Sigmoid colon (tissue), 6 donors: ENCODE measurements at regions not wholly inside any gene's neighbourhood (a gene's known extent, or its start where the extent isn't known, plus 50 kb on each side); places are given as distances from the start of the nearest gene placed in this dataset.

Source experiments
- DNase-seq: peaks from one replicate; pipeline ENCODE4 v3.0.0-alpha.2; 2019
- H3K27ac ChIP-seq, 4 donors: fragments of 200-600 bp; sonication (generic); one replicate each; pipeline ENCODE4 v1.5.1; 2016 to 2019; ENCODE audit warnings: mild to moderate bottlenecking in 1 of 4
- H3K27me3 ChIP-seq, 3 donors: fragments of 200-600 bp; sonication (generic); one replicate each; pipeline ENCODE4 v1.5.1; 2019; ENCODE audit warnings: mild to moderate bottlenecking in 1 of 3
- H3K36me3 ChIP-seq, 4 donors: fragments of 200-600 bp; sonication (generic); one replicate each; pipeline ENCODE4 v1.5.1; 2016 to 2019
- H3K4me1 ChIP-seq, 4 donors: fragments of 200-600 bp; sonication (generic); one replicate each; pipeline ENCODE4 v1.5.1; 2017 to 2019
- H3K4me3 ChIP-seq, 4 donors: fragments of 200-600 bp; sonication (generic); one replicate each; pipeline ENCODE4 v1.5.1; 2017 to 2019; ENCODE audit warnings: mild to moderate bottlenecking in 2 of 4, moderate library complexity in 1 of 4
- H3K9me3 ChIP-seq, 4 donors: fragments of 200-600 bp in 3 of 4; sonication (generic) in 3 of 4; one replicate each; pipeline versions ENCODE4 v1.5.1 to v1.6.1; 2013 to 2019
- EP300 ChIP-seq, 4 donors: sonication (generic); formaldehyde crosslinking; IDR thresholded peaks; one replicate each; pipeline ENCODE4 v1.6.1; 2017; ENCODE audit warnings: antibody characterized with exemption in 4 of 4
- POLR2A ChIP-seq, 2 donors: fragments of 450-650 bp; IDR thresholded peaks; one replicate each; pipeline ENCODE4 v1.6.1; 2016; ENCODE audit warnings: antibody characterized with exemption in 2 of 2, mild to moderate bottlenecking in 2 of 2, moderate library complexity in 2 of 2
- POLR2AphosphoS5 ChIP-seq, 4 donors: sonication (generic); formaldehyde crosslinking; IDR thresholded peaks; one replicate each; pipeline ENCODE4 v1.6.1; 2017; ENCODE audit warnings: antibody characterized with exemption in 4 of 4
- whole genome bisulfite sequencing, 2 donors: extraction: QIAGEN DNeasy Blood & Tissue Kit; methylation state at CpG; one replicate each; pipeline ENCODE4 v1.1.7; 2013; 5-methylcytosine and 5-hydroxymethylcytosine counted together
- intact Hi-C: fragments of 100-400 bp; cut with DNase I; formaldehyde crosslinking; loops from one replicate; pipeline ENCODE4 v1.15.1; 2023
- TF ChIP-seq, protein P1 (sequence below), 4 experiments: fragments of 450-650 bp in 3 of 4; fragments of 200-600 bp in 1 of 4; IDR thresholded peaks; one replicate each; pipeline ENCODE4 v1.5.1; 2016 to 2019; ENCODE audit warnings: antibody characterized with exemption in 4 of 4, mild to moderate bottlenecking in 3 of 4, moderate library complexity in 2 of 4
- donor health status: healthy with polysubstance abuse.
- donor health status: healthy.

DNA sequence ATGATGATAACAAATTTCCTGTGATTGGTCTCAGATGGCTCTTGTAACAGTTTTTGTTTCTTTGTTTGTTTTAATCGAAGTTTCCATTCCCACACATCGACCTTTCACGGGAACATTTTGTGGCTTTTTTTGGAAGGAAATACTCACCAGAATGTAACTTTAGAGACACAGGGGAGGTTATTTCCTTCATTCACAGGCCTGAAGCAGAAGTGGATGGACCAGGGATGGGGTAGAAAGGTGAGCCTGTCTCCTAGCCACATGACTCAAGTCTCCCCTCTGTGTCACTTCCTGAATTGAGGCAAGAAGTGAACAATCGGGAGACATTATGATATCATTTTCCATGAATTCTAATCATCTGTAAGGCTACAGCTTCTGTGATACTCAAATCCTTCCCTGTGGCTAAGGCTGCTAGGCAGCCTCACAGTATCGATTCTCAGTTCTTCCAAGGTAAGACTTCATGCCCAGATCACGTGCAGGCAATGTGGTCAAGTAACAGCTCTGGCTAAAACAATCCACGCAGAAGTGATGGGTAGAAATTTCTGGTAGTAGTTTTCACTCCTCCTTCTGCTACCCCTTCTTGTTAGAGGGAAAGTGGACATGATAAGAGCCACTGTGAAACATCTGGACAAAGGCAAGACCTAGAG lies 203.9 kb upstream of the NEBL start:
- Histone ChIP-seq H3K4me3 (no peak overlapping the region), H3K4me1 (no peaks in the 10 kb centered on the region), H3K9me3 (peaks cover 0 to 2% (median 0%) of the 10 kb centered on the region in 4 donors), H3K27me3 (no peaks in the 10 kb centered on the region), H3K36me3 (no peaks in the 10 kb centered on the region), H3K27ac (no peak overlapping the region)
- DNase-seq: no peak
- no peak for TF ChIP-seq POLR2A (IDR thresholded peaks at IDR 0.05)
- TF ChIP-seq EP300 (IDR thresholded peaks at IDR 0.05): no peak
- TF ChIP-seq POLR2AphosphoS5 (IDR thresholded peaks at IDR 0.05): no peak
- TF ChIP-seq, protein P1, sequence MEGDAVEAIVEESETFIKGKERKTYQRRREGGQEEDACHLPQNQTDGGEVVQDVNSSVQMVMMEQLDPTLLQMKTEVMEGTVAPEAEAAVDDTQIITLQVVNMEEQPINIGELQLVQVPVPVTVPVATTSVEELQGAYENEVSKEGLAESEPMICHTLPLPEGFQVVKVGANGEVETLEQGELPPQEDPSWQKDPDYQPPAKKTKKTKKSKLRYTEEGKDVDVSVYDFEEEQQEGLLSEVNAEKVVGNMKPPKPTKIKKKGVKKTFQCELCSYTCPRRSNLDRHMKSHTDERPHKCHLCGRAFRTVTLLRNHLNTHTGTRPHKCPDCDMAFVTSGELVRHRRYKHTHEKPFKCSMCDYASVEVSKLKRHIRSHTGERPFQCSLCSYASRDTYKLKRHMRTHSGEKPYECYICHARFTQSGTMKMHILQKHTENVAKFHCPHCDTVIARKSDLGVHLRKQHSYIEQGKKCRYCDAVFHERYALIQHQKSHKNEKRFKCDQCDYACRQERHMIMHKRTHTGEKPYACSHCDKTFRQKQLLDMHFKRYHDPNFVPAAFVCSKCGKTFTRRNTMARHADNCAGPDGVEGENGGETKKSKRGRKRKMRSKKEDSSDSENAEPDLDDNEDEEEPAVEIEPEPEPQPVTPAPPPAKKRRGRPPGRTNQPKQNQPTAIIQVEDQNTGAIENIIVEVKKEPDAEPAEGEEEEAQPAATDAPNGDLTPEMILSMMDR (IDR thresholded peaks at IDR 0.05): no peak
- 61 to 67% methylated on average over 7 of the region's 7 CpGs for WGBS, 2 donors
- intact Hi-C loops: no loop called here

DNA sequence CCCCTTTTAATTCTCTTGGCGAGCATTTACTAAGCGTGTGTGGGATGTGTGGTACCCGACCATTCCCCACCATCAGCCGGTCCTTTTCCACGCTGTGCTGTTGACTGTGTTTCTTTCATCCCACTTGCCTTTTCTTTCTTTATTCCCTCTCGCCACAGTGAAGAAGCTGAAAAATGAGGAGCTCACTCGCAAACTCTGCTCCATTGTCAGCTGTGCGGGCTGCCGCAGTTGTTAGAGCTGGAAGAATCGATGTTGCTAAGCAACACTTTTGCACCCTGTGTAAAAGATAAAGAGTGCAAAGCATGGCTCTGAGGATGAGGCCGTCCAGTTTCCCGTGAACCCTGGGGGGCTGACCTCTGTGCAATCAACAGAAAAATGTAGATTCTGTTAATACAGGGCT lies 203.1 kb upstream of the NEBL start:
- intact Hi-C loops: no loop called here
- Histone ChIP-seq H3K9me3 (peaks cover 0 to 2% (median 0%) of the 10 kb centered on the region in 4 donors), H3K4me3 (no peak overlapping the region), H3K36me3 (no peaks in the 10 kb centered on the region), H3K27ac (no peak overlapping the region), H3K27me3 (no peaks in the 10 kb centered on the region), H3K4me1 (no peaks in the 10 kb centered on the region)
- DNase-seq: no peak
- 86 to 94% methylated on average over 12 of the region's 12 CpGs for WGBS, 2 donors
- TF ChIP-seq POLR2AphosphoS5 (IDR thresholded peaks at IDR 0.05) (no peak), EP300 (IDR thresholded peaks at IDR 0.05) (no peak), POLR2A (IDR thresholded peaks at IDR 0.05) (no peak)
- TF ChIP-seq, protein P1 (IDR thresholded peaks at IDR 0.05): no peak

DNA sequence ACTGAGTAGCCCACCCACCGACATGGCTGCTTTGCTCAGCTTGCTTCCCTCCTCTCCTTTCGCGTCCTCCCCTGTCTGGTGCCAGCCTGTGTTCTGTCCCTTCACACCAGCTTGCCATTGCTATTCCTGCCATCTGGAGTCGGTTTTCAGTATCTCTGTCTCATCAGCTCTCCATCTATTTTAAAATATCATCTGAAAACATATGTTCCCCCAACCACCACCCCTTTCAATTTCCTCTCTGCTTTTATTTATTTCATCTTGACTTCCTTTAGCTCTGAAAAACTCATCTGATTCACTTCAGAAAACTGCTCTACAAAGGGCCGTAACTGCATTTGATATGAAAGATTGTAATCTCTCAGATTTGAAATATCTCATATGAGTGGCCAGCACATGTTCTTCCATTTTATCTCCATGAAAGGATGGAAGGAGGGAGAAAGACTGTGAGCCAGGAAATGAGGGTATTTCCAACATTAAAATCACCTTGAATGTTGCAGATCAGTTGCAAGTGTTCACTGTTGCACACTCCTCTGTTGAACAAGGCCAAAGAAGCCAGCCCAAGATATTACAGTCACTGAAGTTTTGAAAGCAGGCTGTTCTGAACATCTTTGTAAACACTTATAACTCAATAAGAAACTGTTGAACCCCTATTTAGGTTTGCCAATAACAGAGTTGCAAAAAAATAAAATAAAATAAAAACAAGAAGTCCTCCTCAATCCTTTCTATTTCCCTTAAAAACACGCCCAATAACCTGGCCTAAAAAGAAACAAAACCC lies 202.4 kb upstream of the NEBL start:
- Histone ChIP-seq H3K27ac (no peak overlapping the region), H3K27me3 (no peaks in the 10 kb centered on the region), H3K4me3 (no peak overlapping the region), H3K4me1 (no peaks in the 10 kb centered on the region), H3K9me3 (no peaks in the 10 kb centered on the region), H3K36me3 (no peaks in the 10 kb centered on the region)
- no peak for DNase-seq
- 78 to 86% methylated on average over 6 of the region's 6 CpGs for whole genome bisulfite sequencing, 2 donors
- TF ChIP-seq POLR2AphosphoS5 (IDR thresholded peaks at IDR 0.05) (no peak), POLR2A (IDR thresholded peaks at IDR 0.05) (no peak), EP300 (IDR thresholded peaks at IDR 0.05) (no peak)
- TF ChIP-seq, protein P1 (IDR thresholded peaks at IDR 0.05): no peak
- intact Hi-C loops: no loop called here

DNA sequence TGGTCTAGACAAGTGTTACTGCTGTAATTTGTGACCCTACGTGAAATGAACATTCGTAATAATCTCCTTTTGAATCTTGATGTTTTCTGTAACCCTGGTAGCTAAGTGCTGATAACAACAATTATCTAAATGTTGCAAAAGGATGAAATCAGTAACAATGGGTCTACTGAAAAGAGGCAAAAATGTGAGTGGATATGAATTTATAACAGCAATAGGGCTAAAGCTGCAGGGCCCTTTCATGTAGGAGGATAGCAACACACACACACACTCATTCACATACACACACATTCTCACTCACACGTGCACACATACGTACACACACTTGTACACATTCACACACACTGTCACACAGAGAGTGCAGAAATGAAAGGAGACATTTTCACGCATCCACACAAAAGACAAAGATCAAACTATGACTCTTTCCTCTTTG lies 200.8 kb upstream of the NEBL start:
- TF ChIP-seq EP300 (IDR thresholded peaks at IDR 0.05): no peak
- TF ChIP-seq, protein P1 (IDR thresholded peaks at IDR 0.05): no peak
- H3K36me3 ChIP-seq: no peaks in the 10 kb centered on the region
- 76 to 85% methylated on average over 5 of the region's 5 CpGs for WGBS, 2 donors
- no peak overlapping the region for H3K27ac ChIP-seq
- no peak overlapping the region for H3K4me3 ChIP-seq
- intact Hi-C loops: no loop called here
- H3K27me3 ChIP-seq: no peaks in the 10 kb centered on the region
- H3K9me3 ChIP-seq: no peaks in the 10 kb centered on the region
- H3K4me1 ChIP-seq: no peaks in the 10 kb centered on the region
- no peak for DNase-seq
